Immature natural killer cell (primary cell): ENCODE measurements at regions not wholly inside any gene's neighbourhood (a gene's known extent, or its start where the extent isn't known, plus 50 kb on each side); places are given as distances from the start of the nearest gene placed in this dataset.
"Not testable (repeated sequence)": the region's sequence is repeated elsewhere in the genome, so short reads cannot be mapped to it uniquely, and the experiment has no call there.

Experiments
- DNase-seq, 3 donors: peaks; one replicate each; pipeline ENCODE4 v3.0.0; 2022; ENCODE audit warnings: mixed read lengths in 1 of 3
- H3K27ac Mint-ChIP-seq, 6 donors: one replicate each; pipeline ENCODE4 v1.8.0; 2020; ENCODE audit warnings: mixed read lengths in 6 of 6, mild to moderate bottlenecking in 5 of 6, inconsistent platforms in 4 of 6, moderate library complexity in 3 of 6
- H3K27me3 Mint-ChIP-seq, 3 donors: one replicate each; pipeline ENCODE4 v1.8.0; 2020 to 2021; ENCODE audit warnings: low read depth in 3 of 3, mild to moderate bottlenecking in 3 of 3, mixed read lengths in 3 of 3, moderate library complexity in 3 of 3, inconsistent platforms in 1 of 3
- H3K36me3 Mint-ChIP-seq, 3 donors: one replicate each; pipeline ENCODE4 v1.8.0; 2020; ENCODE audit warnings: mixed read lengths in 3 of 3, inconsistent platforms in 2 of 3, mild to moderate bottlenecking in 2 of 3
- H3K4me1 Mint-ChIP-seq, 2 donors: one replicate each; pipeline ENCODE4 v1.8.0; 2020; ENCODE audit warnings: inconsistent platforms in 2 of 2, mild to moderate bottlenecking in 2 of 2, mixed read lengths in 2 of 2, moderate library complexity in 1 of 2
- H3K4me3 Mint-ChIP-seq, 5 donors: one replicate each; pipeline ENCODE4 v1.8.0; 2020; ENCODE audit warnings: mild to moderate bottlenecking in 5 of 5, mixed read lengths in 5 of 5, inconsistent platforms in 3 of 5, moderate library complexity in 3 of 5
- H3K9me3 Mint-ChIP-seq, 6 donors: one replicate each; pipeline ENCODE4 v1.8.0; 2020; ENCODE audit warnings: mild to moderate bottlenecking in 6 of 6, mixed read lengths in 6 of 6, inconsistent platforms in 4 of 6, moderate library complexity in 3 of 6

GRCh38 chr9:88915916-88916315 is 75.4 kb upstream of the S1PR3 start:
- no peak for DNase-seq
- Mint-ChIP-seq H3K36me3 (no peaks in the 10 kb centered on the region), H3K4me1 (peaks cover 4 to 8% of the 10 kb centered on the region in 2 donors), H3K27ac (no peak overlapping the region), H3K9me3 (peaks cover 0 to 7% (median 5%) of the 10 kb centered on the region in 6 donors), H3K27me3 (peaks cover 2 to 13% (median 5%) of the 10 kb centered on the region in 3 donors), H3K4me3 (no peak overlapping the region)

GRCh38 chr9:88916894-88917293 is 74.4 kb upstream of the S1PR3 start:
- Mint-ChIP-seq H3K4me3 (no peak overlapping the region), H3K27ac (no peak overlapping the region)

GRCh38 chr9:88917375-88917774 is 73.9 kb upstream of the S1PR3 start:
- Mint-ChIP-seq H3K27me3 (peaks cover 5 to 13% (median 7%) of the 10 kb centered on the region in 3 donors), H3K36me3 (no peaks in the 10 kb centered on the region), H3K9me3 (peaks cover 0 to 7% (median 5%) of the 10 kb centered on the region in 6 donors), H3K27ac (no peak overlapping the region), H3K4me1 (peaks cover 18 to 23% of the 10 kb centered on the region in 2 donors), H3K4me3 (no peak overlapping the region)
- no peak for DNase-seq

More at GRCh38 chr9:88916894-88917293, 74.4 kb upstream of the S1PR3 start:
- H3K36me3 Mint-ChIP-seq, result no peaks in the 10 kb centered on the region
- DNase-seq, result no peak
- peaks cover 2 to 13% (median 5%) of the 10 kb centered on the region in 3 donors for H3K27me3 Mint-ChIP-seq
- peaks cover 0 to 7% (median 5%) of the 10 kb centered on the region in 6 donors for H3K9me3 Mint-ChIP-seq
- H3K4me1 Mint-ChIP-seq, result peaks cover 14 to 18% of the 10 kb centered on the region in 2 donors

GRCh38 chr9:88918537-88918936 is 72.7 kb upstream of the S1PR3 start:
- H3K9me3 Mint-ChIP-seq, H3K36me3 Mint-ChIP-seq, H3K4me3 Mint-ChIP-seq, DNase-seq, H3K27ac Mint-ChIP-seq: not testable (repeated sequence)
- H3K4me1 Mint-ChIP-seq, result peaks cover 30 to 35% of the 10 kb centered on the region in 2 donors
- peaks cover 9 to 15% (median 12%) of the 10 kb centered on the region in 3 donors for H3K27me3 Mint-ChIP-seq

GRCh38 chr9:88920645-88921044 is 70.6 kb upstream of the S1PR3 start:
- Mint-ChIP-seq H3K4me3 (peak overlapping the region in 4 of 5 donors; percentile 13 to 49 (median 44)), H3K4me1 (peaks cover 34 to 38% of the 10 kb centered on the region in 2 donors), H3K27ac (no peak overlapping the region)

GRCh38 chr9:88922091-88922490 is 69.2 kb upstream of the S1PR3 start:
- DNase-seq, result peak; percentile 30 to 64 (median 56)
- Mint-ChIP-seq H3K27me3 (peaks cover 8 to 23% (median 16%) of the 10 kb centered on the region in 3 donors), H3K4me1 (peaks cover 34 to 38% of the 10 kb centered on the region in 2 donors), H3K9me3 (peaks cover 0 to 7% (median 5%) of the 10 kb centered on the region in 6 donors), H3K27ac (peak overlapping the region in 4 of 6 donors; percentile 37 to 90 (median 62)), H3K4me3 (peak overlapping the region; percentile 3 to 70 (median 64)), H3K36me3 (no peaks in the 10 kb centered on the region)

More at GRCh38 chr9:88920645-88921044, 70.6 kb upstream of the S1PR3 start:
- no peaks in the 10 kb centered on the region for H3K36me3 Mint-ChIP-seq
- peaks cover 0 to 7% (median 5%) of the 10 kb centered on the region in 6 donors for H3K9me3 Mint-ChIP-seq
- H3K27me3 Mint-ChIP-seq, result peaks cover 11 to 21% (median 12%) of the 10 kb centered on the region in 3 donors
- no peak for DNase-seq

- no peak for DNase-seq
- H3K27me3 Mint-ChIP-seq, result peaks cover 6 to 21% (median 15%) of the 10 kb centered on the region in 3 donors
- peaks cover 0 to 7% (median 3%) of the 10 kb centered on the region in 6 donors for H3K9me3 Mint-ChIP-seq
- H3K4me1 Mint-ChIP-seq, result peaks cover 34 to 38% of the 10 kb centered on the region in 2 donors
- H3K27ac Mint-ChIP-seq, result peak overlapping the region; percentile 39 to 90 (median 62)
- H3K4me3 Mint-ChIP-seq, result peak overlapping the region in 3 of 5 donors; percentile 34 to 70 (median 69)
- no peaks in the 10 kb centered on the region for H3K36me3 Mint-ChIP-seq
Observed at GRCh38 chr9:88923092-88923491, 68.2 kb upstream of the S1PR3 start.

GRCh38 chr9:88923653-88924288 is 67.5 kb upstream of the S1PR3 start:
- Mint-ChIP-seq H3K36me3 (no peaks in the 10 kb centered on the region), H3K27ac (peak overlapping the region; percentile 23 to 90 (median 64)), H3K4me1 (peaks cover 34 to 38% of the 10 kb centered on the region in 2 donors), H3K27me3 (peaks cover 6 to 21% (median 15%) of the 10 kb centered on the region in 3 donors), H3K9me3 (peaks cover 0 to 7% (median 3%) of the 10 kb centered on the region in 6 donors), H3K4me3 (peak overlapping the region in 3 of 5 donors; percentile 18 to 69 (median 34))
- DNase-seq, result peak; percentile 19 to 54 (median 53)

- no peak overlapping the region for H3K4me3 Mint-ChIP-seq
- no peaks in the 10 kb centered on the region for H3K36me3 Mint-ChIP-seq
- peaks cover 34% of the 10 kb centered on the region in 2 donors for H3K4me1 Mint-ChIP-seq
- H3K27me3 Mint-ChIP-seq, result peaks cover 6 to 22% (median 15%) of the 10 kb centered on the region in 3 donors
- DNase-seq, result no peak
- peaks cover 0 to 2% (median 0%) of the 10 kb centered on the region in 6 donors for H3K9me3 Mint-ChIP-seq
- no peak overlapping the region for H3K27ac Mint-ChIP-seq
Observed at GRCh38 chr9:88925481-88925880, 65.8 kb upstream of the S1PR3 start.

- H3K9me3 Mint-ChIP-seq, result peaks cover 0 to 2% (median 0%) of the 10 kb centered on the region in 6 donors
- H3K4me1 Mint-ChIP-seq, result peaks cover 20% of the 10 kb centered on the region in 2 donors
- H3K4me3 Mint-ChIP-seq, result peak overlapping the region in 1 of 5 donors; percentile 11
- no peak overlapping the region for H3K27ac Mint-ChIP-seq
- no peak for DNase-seq
- peaks cover 9 to 22% (median 19%) of the 10 kb centered on the region in 3 donors for H3K27me3 Mint-ChIP-seq
- no peaks in the 10 kb centered on the region for H3K36me3 Mint-ChIP-seq
Observed at GRCh38 chr9:88926781-88927505, 64.3 kb upstream of the S1PR3 start.

- peaks cover 14 to 15% of the 10 kb centered on the region in 2 donors for H3K4me1 Mint-ChIP-seq
Observed at GRCh38 chr9:88927510-88927909, 63.8 kb upstream of the S1PR3 start.

GRCh38 chr9:88930716-88931115 is 60.6 kb upstream of the S1PR3 start:
- H3K27me3 Mint-ChIP-seq, result peaks cover 6 to 14% (median 12%) of the 10 kb centered on the region in 3 donors
- H3K9me3 Mint-ChIP-seq, result peaks cover 0 to 4% (median 0%) of the 10 kb centered on the region in 6 donors
- peak overlapping the region in 1 of 6 donors; percentile 22 for H3K27ac Mint-ChIP-seq
- H3K4me1 Mint-ChIP-seq, result no peaks in the 10 kb centered on the region
- DNase-seq, result no peak
- H3K4me3 Mint-ChIP-seq, result no peak overlapping the region
- H3K36me3 Mint-ChIP-seq, result no peaks in the 10 kb centered on the region

More at GRCh38 chr9:88927510-88927909, 63.8 kb upstream of the S1PR3 start:
- H3K36me3 Mint-ChIP-seq, result no peaks in the 10 kb centered on the region
- H3K4me3 Mint-ChIP-seq, result no peak overlapping the region
- H3K9me3 Mint-ChIP-seq, result peaks cover 0 to 6% (median 0%) of the 10 kb centered on the region in 6 donors
- no peak for DNase-seq
- peaks cover 9 to 19% (median 16%) of the 10 kb centered on the region in 3 donors for H3K27me3 Mint-ChIP-seq
- H3K27ac Mint-ChIP-seq, result no peak overlapping the region

GRCh38 chr9:88932766-88933165 is 58.5 kb upstream of the S1PR3 start:
- Mint-ChIP-seq H3K4me1 (no peaks in the 10 kb centered on the region), H3K27me3 (peaks cover 4 to 12% (median 11%) of the 10 kb centered on the region in 3 donors)

More at GRCh38 chr9:88932766-88933165, 58.5 kb upstream of the S1PR3 start:
- H3K9me3 Mint-ChIP-seq, result peaks cover 0 to 4% (median 0%) of the 10 kb centered on the region in 6 donors
- H3K27ac Mint-ChIP-seq, result no peak overlapping the region
- no peak for DNase-seq
- H3K4me3 Mint-ChIP-seq, result no peak overlapping the region
- no peaks in the 10 kb centered on the region for H3K36me3 Mint-ChIP-seq
